Uterus (tissue), 3 donors: ENCODE measurements at regions not wholly inside any gene's neighbourhood (a gene's known extent, or its start where the extent isn't known, plus 50 kb on each side); places are given as distances from the start of the nearest gene placed in this dataset.

ENCODE experiments used
- DNase-seq, 2 donors: peaks; one replicate each; pipeline ENCODE4 v3.0.0-alpha.2; 2019 to 2020
- H3K27ac ChIP-seq, 2 donors: fragments of 200-600 bp; sonication (generic); 1 replicate in 1 of 2; 2 replicates in 1 of 2; pipeline ENCODE4 v1.5.1; 2016 to 2018
- H3K27me3 ChIP-seq, 2 donors: fragments of 200-600 bp; sonication (generic); one replicate each; pipeline ENCODE4 v1.5.1; 2018 to 2019; ENCODE audit warnings: control low read depth in 1 of 2
- H3K36me3 ChIP-seq, 2 donors: fragments of 200-600 bp; sonication (generic); one replicate each; pipeline ENCODE4 v1.5.1; 2019; ENCODE audit warnings: control low read depth in 1 of 2
- H3K4me1 ChIP-seq, 2 donors: fragments of 200-600 bp; sonication (generic); one replicate each; pipeline ENCODE4 v1.5.1; 2018 to 2019; ENCODE audit warnings: control low read depth in 1 of 2
- H3K4me3 ChIP-seq, 2 donors: fragments of 200-600 bp; sonication (generic); 1 replicate in 1 of 2; 2 replicates in 1 of 2; pipeline ENCODE4 v1.5.1; 2018 to 2019; ENCODE audit warnings: mild to moderate bottlenecking in 1 of 2
- H3K9me3 ChIP-seq, 2 donors: fragments of 200-600 bp; sonication (generic); one replicate each; pipeline ENCODE4 v1.5.1; 2019; ENCODE audit warnings: control low read depth in 1 of 2
- CTCF ChIP-seq, 4 experiments: fragments of 200-600 bp in 2 of 4; fragments of 450-650 bp in 2 of 4; sonication (generic) in 2 of 4; IDR thresholded peaks; one replicate each; pipeline ENCODE4 v1.5.1; 2016 to 2019; ENCODE audit warnings: antibody characterized with exemption in 4 of 4, mild to moderate bottlenecking in 2 of 4, moderate library complexity in 1 of 4
- POLR2A ChIP-seq, 2 donors: fragments of 450-650 bp; IDR thresholded peaks; one replicate each; pipeline ENCODE4 v1.6.1; 2016; ENCODE audit warnings: antibody characterized with exemption in 2 of 2, mild to moderate bottlenecking in 1 of 2, moderate library complexity in 1 of 2
- intact Hi-C: fragments of 100-400 bp; cut with DNase I; formaldehyde crosslinking; loops from one replicate; pipeline ENCODE4 v1.15.1; 2023; ENCODE audit warnings: low total_unique reads
- donor health status: DM: yes; HTN: yes; CAD: no.

GRCh38 chr18:22603902-22604301, 186.2 kb upstream of the CTAGE1 start:
- DNase-seq, result no peak
- Histone ChIP-seq H3K4me3 (no peak overlapping the region), H3K27ac (peak overlapping the region; percentile 76 to 79), H3K4me1 (peaks cover 0 to 5% of the 10 kb centered on the region in 2 donors), H3K27me3 (no peaks in the 10 kb centered on the region), H3K36me3 (no peaks in the 10 kb centered on the region), H3K9me3 (no peaks in the 10 kb centered on the region)
- TF ChIP-seq CTCF (IDR thresholded peaks at IDR 0.05), result no peak
- no peak for TF ChIP-seq POLR2A (IDR thresholded peaks at IDR 0.05)
- intact Hi-C loops, result no loop called here

DNA sequence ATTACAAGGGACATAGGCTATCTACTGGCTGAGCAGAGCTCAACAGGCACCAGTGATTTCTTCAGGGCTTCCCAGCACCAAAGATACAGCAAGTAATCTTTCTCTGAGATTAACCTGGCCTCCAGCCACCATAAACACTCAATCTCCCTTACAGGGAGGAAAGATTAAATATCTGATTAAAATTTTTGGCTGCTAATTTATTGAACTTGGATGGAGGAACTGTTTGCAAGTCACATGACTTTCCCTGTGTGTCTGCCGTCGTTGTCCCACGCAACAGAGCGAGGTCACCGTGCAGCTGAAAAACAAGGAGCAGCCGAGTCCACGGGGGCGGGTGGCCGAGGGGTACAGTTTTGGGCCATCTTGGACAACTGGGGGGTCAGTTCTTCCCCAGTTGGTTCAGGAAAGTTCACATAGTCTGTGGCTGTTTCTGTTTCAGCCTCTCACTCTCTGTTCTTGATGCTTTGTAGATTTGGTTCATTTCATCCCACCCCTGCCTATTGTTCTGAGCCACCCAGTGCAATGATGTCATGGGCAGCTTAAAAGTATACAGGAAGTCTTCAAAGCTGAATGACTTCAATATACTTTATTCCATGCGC, 186.8 kb upstream of the CTAGE1 start:
- Histone ChIP-seq H3K4me1 (peaks cover 0 to 5% of the 10 kb centered on the region in 2 donors), H3K9me3 (no peaks in the 10 kb centered on the region), H3K4me3 (no peak overlapping the region), H3K27me3 (no peaks in the 10 kb centered on the region), H3K27ac (peak overlapping the region; percentile 76 to 79), H3K36me3 (no peaks in the 10 kb centered on the region)
- TF ChIP-seq CTCF (IDR thresholded peaks at IDR 0.05) (no peak), POLR2A (IDR thresholded peaks at IDR 0.05) (no peak)
- intact Hi-C loops, result no loop called here
- peak; percentile 45 to 77 for DNase-seq

- DNase-seq, result peak in 1 of 2 donors; percentile 27
- H3K9me3 ChIP-seq, result no peaks in the 10 kb centered on the region
- no peaks in the 10 kb centered on the region for H3K27me3 ChIP-seq
- peak overlapping the region; percentile 76 to 79 for H3K27ac ChIP-seq
- H3K4me1 ChIP-seq, result peaks cover 0 to 5% of the 10 kb centered on the region in 2 donors
- no peaks in the 10 kb centered on the region for H3K36me3 ChIP-seq
- no peak overlapping the region for H3K4me3 ChIP-seq
- no peak for TF ChIP-seq POLR2A (IDR thresholded peaks at IDR 0.05)
- TF ChIP-seq CTCF (IDR thresholded peaks at IDR 0.05), result no peak
- intact Hi-C loops, result no loop called here
Measured at GRCh38 chr18:22604986-22605421, 187.3 kb upstream of the CTAGE1 start.

- intact Hi-C loops, result no loop called here
- no peaks in the 10 kb centered on the region for H3K9me3 ChIP-seq
- H3K27ac ChIP-seq, result peak overlapping the region in 1 of 2 donors; percentile 79
- no peaks in the 10 kb centered on the region for H3K27me3 ChIP-seq
- H3K36me3 ChIP-seq, result no peaks in the 10 kb centered on the region
- TF ChIP-seq POLR2A (IDR thresholded peaks at IDR 0.05), result no peak
- TF ChIP-seq CTCF (IDR thresholded peaks at IDR 0.05), result no peak
- H3K4me1 ChIP-seq, result peaks cover 0 to 5% of the 10 kb centered on the region in 2 donors
- H3K4me3 ChIP-seq, result no peak overlapping the region
- DNase-seq, result no peak
Measured at GRCh38 chr18:22605736-22606135, 188.0 kb upstream of the CTAGE1 start.

DNA sequence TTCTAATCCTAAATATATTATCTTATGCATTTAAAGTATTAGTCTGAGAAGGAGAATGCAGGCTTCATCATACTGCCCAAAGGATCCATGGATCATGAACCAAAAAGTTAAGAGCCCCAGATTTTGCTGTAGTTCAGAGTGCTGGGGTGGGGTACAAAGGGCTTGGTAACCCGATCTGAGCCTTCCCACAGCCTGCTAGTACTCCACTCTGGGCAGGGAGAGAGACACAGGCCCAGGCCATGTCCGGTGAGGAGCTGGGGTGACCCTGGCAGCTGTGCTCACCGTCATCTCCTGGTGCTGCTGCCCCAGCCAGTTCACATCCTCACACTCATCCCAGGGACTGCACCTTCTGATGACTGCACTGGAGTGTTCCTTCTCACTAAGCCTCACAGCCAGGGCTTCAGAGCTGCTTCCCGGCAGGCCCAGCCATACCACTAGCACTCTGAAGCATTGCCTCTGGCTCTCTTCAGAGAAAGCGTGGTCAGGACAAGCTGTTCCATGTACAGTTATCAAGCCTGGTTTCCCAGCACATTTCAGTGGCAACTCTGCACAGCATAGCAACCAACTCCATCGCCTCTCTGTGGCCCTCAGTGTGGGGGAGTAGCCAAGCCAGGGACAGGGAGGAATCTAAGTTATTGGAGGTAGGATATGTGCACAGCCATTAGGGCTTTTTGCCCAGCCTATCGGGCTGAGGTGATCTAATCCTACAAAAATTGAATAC, 189.0 kb upstream of the CTAGE1 start:
- no peak for TF ChIP-seq CTCF (IDR thresholded peaks at IDR 0.05)
- no peak for TF ChIP-seq POLR2A (IDR thresholded peaks at IDR 0.05)
- DNase-seq, result peak; percentile 39 to 58
- Histone ChIP-seq H3K36me3 (no peaks in the 10 kb centered on the region), H3K9me3 (no peaks in the 10 kb centered on the region), H3K4me3 (no peak overlapping the region), H3K27me3 (no peaks in the 10 kb centered on the region), H3K27ac (peak overlapping the region; percentile 60 to 63), H3K4me1 (peaks cover 0 to 5% of the 10 kb centered on the region in 2 donors)
- intact Hi-C loops, result no loop called here
